GM12891 (cell line): ENCODE measurements at regions not wholly inside any gene's neighbourhood (a gene's known extent, or its start where the extent isn't known, plus 50 kb on each side); places are given as distances from the start of the nearest gene placed in this dataset.

ENCODE experiments used
- PAX5 ChIP-seq: IDR thresholded peaks from 2 replicates; pipeline ENCODE4 v1.6.1; 2011; ENCODE audit warnings: low read length, moderate library complexity, mild to moderate bottlenecking; ENCODE audit not compliant: insufficient read depth, severe bottlenecking
- POLR2A ChIP-seq: IDR thresholded peaks from 2 replicates; pipeline ENCODE4 v1.6.1; 2011; ENCODE audit warnings: low read depth, low read length, control low read depth
- POLR2AphosphoS5 ChIP-seq: IDR thresholded peaks from 2 replicates; pipeline ENCODE4 v1.6.1; 2011; ENCODE audit warnings: low read depth, low read length, control low read depth
- POU2F2 ChIP-seq: IDR thresholded peaks from 2 replicates; pipeline ENCODE4 v1.6.1; 2011; ENCODE audit warnings: low read depth, mild to moderate bottlenecking, control low read depth, low read length, moderate library complexity
- SPI1 ChIP-seq: IDR thresholded peaks from 2 replicates; pipeline ENCODE4 v1.6.1; 2011; ENCODE audit warnings: low read depth, low read length, control low read depth
- TAF1 ChIP-seq: IDR thresholded peaks from 2 replicates; pipeline ENCODE4 v1.6.1; 2011; ENCODE audit warnings: low read depth, low read length, control low read depth

GRCh38 chr5:10173716-10174115 is 76.0 kb downstream of the ATPSCKMT start:
- no peak for TF ChIP-seq POLR2AphosphoS5
- no peak for TF ChIP-seq POLR2A
- TF ChIP-seq TAF1, result no peak
- 0 out of 2 replicates have a peak, but pooled peaks have one; percentile 18 for TF ChIP-seq SPI1
- TF ChIP-seq POU2F2, result no peak
- TF ChIP-seq PAX5, result no peak
